SK-N-SH (cell line): ENCODE measurements at regions not wholly inside any gene's neighbourhood (a gene's known extent, or its start where the extent isn't known, plus 50 kb on each side); places are given as distances from the start of the nearest gene placed in this dataset.

Source experiments
- CTCF ChIA-PET: fragments of 300-600, 350-600 bp; formaldehyde crosslinking; extraction: SDS; loops from one replicate; lab custom pipeline; 2021; lab: Yijun Ruan, JAX
- POLR2A ChIA-PET: fragments of 350-600 bp; sonication (Branson Sonifier 250); formaldehyde crosslinking; extraction: SDS; loops from one replicate; lab custom pipeline; 2020; ENCODE audit warnings: antibody characterized with exemption, inconsistent platforms; lab: Yijun Ruan, JAX
- DNase-seq: peaks from one replicate; pipeline ENCODE4 v3.0.0; 2012
- H2AFZ ChIP-seq: fragments of 200-600 bp; sonication (generic); 2 replicates; pipeline ENCODE4 v1.8.1; 2016; ENCODE audit warnings: antibody characterized with exemption, mild to moderate bottlenecking, low read depth
- H3F3A ChIP-seq: fragments of 200-600 bp; sonication (generic); replicated peaks from 2 replicates; pipeline ENCODE3; 2016; ENCODE audit warnings: antibody characterized with exemption, mild to moderate bottlenecking; ENCODE audit not compliant: insufficient read depth
- H3K27ac ChIP-seq, 2 experiments: fragments of 200-500 bp in 1 of 2; fragments of 200-600 bp in 1 of 2; sonication (Bioruptor generic) in 1 of 2; sonication (generic), shearing (Covaris generic) in 1 of 2; 2 replicates each; pipeline versions ENCODE4 v1.5.1 to v1.6.1; 2014 to 2016; ENCODE audit warnings: low read depth in 2 of 2, inconsistent platforms in 1 of 2, low read length in 1 of 2, mild to moderate bottlenecking in 1 of 2, mixed read lengths in 1 of 2
- H3K27me3 ChIP-seq: fragments of 200-600 bp; sonication (generic), shearing (Covaris generic); 2 replicates; pipeline ENCODE4 v1.6.1; 2016; ENCODE audit warnings: mixed run types; ENCODE audit not compliant: insufficient read depth
- H3K36me3 ChIP-seq, 2 experiments: fragments of 200-500 bp in 1 of 2; fragments of 200-600 bp in 1 of 2; sonication (Bioruptor generic) in 1 of 2; sonication (generic) in 1 of 2; replicated peaks in 1 of 2; 2 replicates each; pipeline versions ENCODE3 to v1.5.1; 2014 to 2016; ENCODE audit warnings: low read length in 1 of 2, mild to moderate bottlenecking in 1 of 2; ENCODE audit not compliant: insufficient read depth in 2 of 2, control insufficient read depth in 1 of 2
- H3K4me1 ChIP-seq, 2 experiments: fragments of 200-500 bp in 1 of 2; fragments of 200-600 bp in 1 of 2; sonication (Bioruptor generic) in 1 of 2; sonication (generic), shearing (Covaris generic) in 1 of 2; 2 replicates each; pipeline versions ENCODE4 v1.5.1 to v1.6.1; 2014 to 2016; ENCODE audit warnings: low read depth in 1 of 2, low read length in 1 of 2, mixed run types in 1 of 2; ENCODE audit not compliant: insufficient read depth in 2 of 2, control insufficient read depth in 1 of 2
- H3K4me2 ChIP-seq: fragments of 200-600 bp; sonication (generic), shearing (Covaris generic); 2 replicates; pipeline ENCODE4 v1.6.1; 2017; ENCODE audit warnings: mixed run types
- H3K4me3 ChIP-seq, 2 experiments: fragments of 200-500 bp in 1 of 2; fragments of 200-600 bp in 1 of 2; sonication (Bioruptor generic) in 1 of 2; sonication (generic), shearing (Covaris generic) in 1 of 2; 2 replicates each; pipeline versions ENCODE4 v1.5.1 to v1.8.1; 2014 to 2016; ENCODE audit warnings: low read depth in 2 of 2, inconsistent platforms in 1 of 2, low read length in 1 of 2, mild to moderate bottlenecking in 1 of 2, mixed read lengths in 1 of 2, moderate library complexity in 1 of 2
- H3K79me2 ChIP-seq: fragments of 200-600 bp; sonication (generic); 2 replicates; pipeline ENCODE4 v1.8.1; 2017; ENCODE audit warnings: mild to moderate bottlenecking; ENCODE audit not compliant: insufficient read depth
- H3K9ac ChIP-seq: fragments of 200-600 bp; sonication (generic); 2 replicates; pipeline ENCODE4 v1.6.1; 2017; ENCODE audit warnings: mixed run types
- H3K9me2 ChIP-seq: fragments of 200-600 bp; sonication (generic); 2 replicates; pipeline ENCODE4 v1.6.1; 2017; ENCODE audit warnings: mixed run types
- H3K9me3 ChIP-seq: fragments of 200-600 bp; sonication (generic); 2 replicates; pipeline ENCODE4 v1.6.1; 2017; ENCODE audit warnings: mixed run types, mild to moderate bottlenecking, moderate library complexity
- H4K20me1 ChIP-seq: fragments of 200-600 bp; sonication (generic); 2 replicates; pipeline ENCODE4 v1.6.1; 2017; ENCODE audit warnings: mild to moderate bottlenecking, mixed run types; ENCODE audit not compliant: insufficient read depth
- CHD2 ChIP-seq: fragments of 150-350 bp; IDR thresholded peaks from 2 replicates; pipeline ENCODE4 v1.6.1; 2018; ENCODE audit warnings: low read length; ENCODE audit not compliant: partially characterized antibody
- ELF1 ChIP-seq: IDR thresholded peaks from 2 replicates; pipeline ENCODE4 v1.4.0; 2012
- EP300 ChIP-seq, 2 experiments: IDR thresholded peaks; 2 replicates each; pipeline versions ENCODE4 v1.4.0 to v1.6.1; 2012; ENCODE audit warnings: borderline replicate concordance in 1 of 2, low read depth in 1 of 2, low read length in 1 of 2
- EZH2phosphoT487 ChIP-seq: fragments of 200-600 bp; sonication (generic); IDR thresholded peaks from 2 replicates; pipeline ENCODE4 v1.6.1; 2017; ENCODE audit warnings: low read depth, mixed run types, mild to moderate bottlenecking, antibody characterized with exemption, moderate library complexity, borderline replicate concordance
- FOSL2 ChIP-seq: IDR thresholded peaks from 2 replicates; pipeline ENCODE4 v1.4.0; 2012; ENCODE audit warnings: low read depth, mild to moderate bottlenecking, moderate library complexity, borderline replicate concordance
- FOXJ3 ChIP-seq: sonication (generic); formaldehyde crosslinking; IDR thresholded peaks from 2 replicates; pipeline ENCODE4 v1.5.1; 2020; ENCODE audit warnings: mild to moderate bottlenecking, missing genetic modification reagents
- MEF2A ChIP-seq: IDR thresholded peaks from 2 replicates; pipeline ENCODE4 v1.4.0; 2012; ENCODE audit warnings: low read depth, borderline replicate concordance
- NFIC ChIP-seq: IDR thresholded peaks from 2 replicates; pipeline ENCODE4 v1.4.0; 2012; ENCODE audit warnings: borderline replicate concordance
- NRF1 ChIP-seq: IDR thresholded peaks from 2 replicates; pipeline ENCODE4 v1.6.1; 2012; ENCODE audit warnings: low read depth, mild to moderate bottlenecking, low read length
- RAD21 ChIP-seq: IDR thresholded peaks from 2 replicates; pipeline ENCODE4 v1.6.1; 2012; ENCODE audit warnings: mild to moderate bottlenecking, low read length
- RCOR1 ChIP-seq: fragments of 150-350 bp; IDR thresholded peaks from 2 replicates; pipeline ENCODE4 v1.6.1; 2017; ENCODE audit warnings: antibody characterized with exemption, low read length
- RXRA ChIP-seq: IDR thresholded peaks from 2 replicates; pipeline ENCODE4 v1.4.0; 2012; ENCODE audit warnings: low read depth, mild to moderate bottlenecking, borderline replicate concordance
- SIN3A ChIP-seq: IDR thresholded peaks from 2 replicates; pipeline ENCODE4 v1.6.1; 2012; ENCODE audit warnings: low read depth, mild to moderate bottlenecking, low read length, moderate library complexity, borderline replicate concordance
- SMC3 ChIP-seq: IDR thresholded peaks from 2 replicates; pipeline ENCODE4 v1.6.1; 2012; ENCODE audit warnings: low read depth, low read length, improper control_type of control experiment
- TAF1 ChIP-seq: IDR thresholded peaks from 2 replicates; pipeline ENCODE4 v1.6.1; 2012; ENCODE audit warnings: low read depth, mild to moderate bottlenecking, low read length, moderate library complexity, borderline replicate concordance
- TEAD4 ChIP-seq: IDR thresholded peaks from 2 replicates; pipeline ENCODE4 v1.4.0; 2012; ENCODE audit warnings: mild to moderate bottlenecking, borderline replicate concordance; ENCODE audit not compliant: insufficient read depth
- USF1 ChIP-seq: IDR thresholded peaks from 2 replicates; pipeline ENCODE4 v1.4.0; 2012; ENCODE audit warnings: low read depth, borderline replicate concordance
- WGBS: methylation state at CpG from one replicate; pipeline ENCODE4 v1.1.6; 2017; ENCODE audit warnings: low lambda C conversion rate; 5-methylcytosine and 5-hydroxymethylcytosine counted together
- TF ChIP-seq, protein P1 (sequence below): fragments of 200-600 bp; sonication (generic); IDR thresholded peaks from 2 replicates; pipeline ENCODE4 v1.6.1; 2017; ENCODE audit warnings: antibody characterized with exemption, mild to moderate bottlenecking, moderate library complexity
- TF ChIP-seq, protein P2 (sequence below): IDR thresholded peaks from 2 replicates; pipeline ENCODE4 v1.4.0; 2012; ENCODE audit warnings: low read depth

DNA sequence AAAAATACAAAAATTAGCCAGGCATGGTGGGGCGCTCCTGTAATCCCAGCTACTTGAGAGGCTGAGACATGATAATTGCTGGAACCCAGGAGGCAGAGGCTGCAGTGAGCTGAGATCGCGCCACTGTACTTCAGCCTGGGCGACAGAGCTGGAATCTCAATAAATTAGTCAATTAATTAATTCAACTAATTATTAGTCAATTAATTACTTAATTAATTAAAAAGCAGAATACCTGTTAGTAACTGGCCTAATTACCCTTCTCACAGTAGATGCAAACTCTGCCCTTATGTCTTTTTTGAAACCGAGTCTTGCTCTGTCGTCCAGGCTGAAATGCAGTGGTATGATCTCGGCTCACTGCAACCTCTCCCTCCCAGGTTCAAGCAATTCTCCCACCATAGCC is 261.2 kb downstream of the ASMT start:
- no peak overlapping the region for H2AFZ ChIP-seq
- peaks cover 7% of the 10 kb centered on the region; the same call in 1 of the 2 replicates for H3K27me3 ChIP-seq
- no peak overlapping the region for H3K4me3 ChIP-seq
- TF ChIP-seq EZH2phosphoT487: no peak
- TF ChIP-seq ELF1: no peak
- TF ChIP-seq SMC3: no peak
- TF ChIP-seq, protein P1, sequence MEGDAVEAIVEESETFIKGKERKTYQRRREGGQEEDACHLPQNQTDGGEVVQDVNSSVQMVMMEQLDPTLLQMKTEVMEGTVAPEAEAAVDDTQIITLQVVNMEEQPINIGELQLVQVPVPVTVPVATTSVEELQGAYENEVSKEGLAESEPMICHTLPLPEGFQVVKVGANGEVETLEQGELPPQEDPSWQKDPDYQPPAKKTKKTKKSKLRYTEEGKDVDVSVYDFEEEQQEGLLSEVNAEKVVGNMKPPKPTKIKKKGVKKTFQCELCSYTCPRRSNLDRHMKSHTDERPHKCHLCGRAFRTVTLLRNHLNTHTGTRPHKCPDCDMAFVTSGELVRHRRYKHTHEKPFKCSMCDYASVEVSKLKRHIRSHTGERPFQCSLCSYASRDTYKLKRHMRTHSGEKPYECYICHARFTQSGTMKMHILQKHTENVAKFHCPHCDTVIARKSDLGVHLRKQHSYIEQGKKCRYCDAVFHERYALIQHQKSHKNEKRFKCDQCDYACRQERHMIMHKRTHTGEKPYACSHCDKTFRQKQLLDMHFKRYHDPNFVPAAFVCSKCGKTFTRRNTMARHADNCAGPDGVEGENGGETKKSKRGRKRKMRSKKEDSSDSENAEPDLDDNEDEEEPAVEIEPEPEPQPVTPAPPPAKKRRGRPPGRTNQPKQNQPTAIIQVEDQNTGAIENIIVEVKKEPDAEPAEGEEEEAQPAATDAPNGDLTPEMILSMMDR: no peak
- no peak for TF ChIP-seq SIN3A
- TF ChIP-seq, protein P2, sequence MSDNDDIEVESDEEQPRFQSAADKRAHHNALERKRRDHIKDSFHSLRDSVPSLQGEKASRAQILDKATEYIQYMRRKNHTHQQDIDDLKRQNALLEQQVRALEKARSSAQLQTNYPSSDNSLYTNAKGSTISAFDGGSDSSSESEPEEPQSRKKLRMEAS: no peak
- no peak for TF ChIP-seq TEAD4
- TF ChIP-seq EP300 (IDR thresholded peaks at IDR 0.05; ENCODE audit: borderline replicate concordance in 1 of 2, low read depth in 1 of 2, low read length in 1 of 2): no peak
- no peak for TF ChIP-seq FOXJ3
- no peak for TF ChIP-seq CHD2
- no peak for TF ChIP-seq TAF1
- TF ChIP-seq MEF2A: no peak
- TF ChIP-seq FOSL2: no peak
- no peak for TF ChIP-seq USF1
- no peak for TF ChIP-seq NFIC
- no peak for TF ChIP-seq NRF1
- TF ChIP-seq RCOR1: no peak
- no peak for TF ChIP-seq RXRA
- no peak for TF ChIP-seq RAD21
- no peak overlapping the region for H3K27ac ChIP-seq
- H3K9ac ChIP-seq: no peak overlapping the region
- POLR2A ChIA-PET: no interaction called here
- H4K20me1 ChIP-seq: no peaks in the 10 kb centered on the region
- H3K9me2 ChIP-seq: no peaks in the 10 kb centered on the region
- no peaks in the 10 kb centered on the region for H3F3A ChIP-seq
- no peaks in the 10 kb centered on the region for H3K4me1 ChIP-seq
- no peak overlapping the region for H3K4me2 ChIP-seq
- 78% methylated on average over 7 of the region's 7 CpGs for WGBS
- H3K9me3 ChIP-seq: 0 out of 2 replicates have a peak, but pooled peaks cover 3% of the 10 kb centered on the region
- no peaks in the 10 kb centered on the region for H3K36me3 ChIP-seq
- no peaks in the 10 kb centered on the region for H3K79me2 ChIP-seq
- DNase-seq: no peak
- CTCF ChIA-PET: no interaction called here
